ENCODE measurements at regions not wholly inside any gene's neighbourhood (a gene's known extent, or its start where the extent isn't known, plus 50 kb on each side); places are given as distances from the start of the nearest gene placed in this dataset.

- Histone ChIP-seq H3K27me3 (ENCODE audit: control insufficient read depth in 2 of 2, insufficient read depth in 2 of 2, low read length in 2 of 2) (no peaks in the 10 kb centered on the region), H3K9me3 (replicated peaks; ENCODE audit: control insufficient read depth, insufficient read depth, low read length) (no peaks in the 10 kb centered on the region), H3K4me3 (replicated peaks in 1 of 3; ENCODE audit: insufficient read depth in 1 of 3, low read depth in 1 of 3, low read length in 3 of 3) (no peak overlapping the region), H3K9ac (replicated peaks; ENCODE audit: extremely low read depth, insufficient read depth, low read length) (no peak overlapping the region), H3K4me1 (ENCODE audit: control insufficient read depth, extremely low read depth, insufficient read depth, low read length) (no peaks in the 10 kb centered on the region), H3K4me2 (ENCODE audit: insufficient read depth, low read length) (no peak overlapping the region), H3K79me2 (ENCODE audit: control insufficient read depth, insufficient read depth, low read length) (no peaks in the 10 kb centered on the region), H4K20me1 (replicated peaks; ENCODE audit: control insufficient read depth, extremely low read depth, insufficient read depth, low read length) (no peaks in the 10 kb centered on the region), H3K9me1 (replicated peaks; ENCODE audit: control insufficient read depth, extremely low read depth, insufficient read depth, low read length) (no peaks in the 10 kb centered on the region), H3K27ac (ENCODE audit: insufficient read depth, low read depth, low read length) (no peak overlapping the region), H3K36me3 (ENCODE audit: control insufficient read depth in 2 of 2, extremely low read depth in 1 of 2, insufficient read depth in 2 of 2, low read length in 2 of 2) (no peaks in the 10 kb centered on the region), H2AFZ (ENCODE audit: low read depth, low read length) (no peak overlapping the region)
- intact Hi-C loops (cut with micrococcal nuclease) (no loop called here), dilution Hi-C loops (cut with MboI; ENCODE audit: extremely low pct_ligation_motif_present, low sequenced_read_pairs) (no loop called here)
- no TSS peak for BruUV-seq (replicated peaks)
- DNase-seq (ENCODE audit: low read depth, low spot score) (no peak), FAIRE-seq (no peak)
- TF ChIP-seq MAX (IDR thresholded peaks at IDR 0.05; ENCODE audit: insufficient read depth, insufficient read length) (no peak), EZH2 (IDR thresholded peaks at IDR 0.05; ENCODE audit: borderline replicate concordance, low read depth, low read length, severe bottlenecking) (no peak)
- ChIA-PET CTCF (no interaction called here), POLR2A (no interaction called here)
Measured at GRCh38 chr5:91825618-91826017, 442.5 kb upstream of the ARRDC3 start.

GRCh38 chr5:91824406-91824805 is 441.3 kb upstream of the ARRDC3 start:
- no peaks in the 10 kb centered on the region for H3K36me3 ChIP-seq (ENCODE audit: control insufficient read depth in 2 of 2, extremely low read depth in 1 of 2, insufficient read depth in 2 of 2, low read length in 2 of 2)
- no peaks in the 10 kb centered on the region for H3K9me1 ChIP-seq (replicated peaks; ENCODE audit: control insufficient read depth, extremely low read depth, insufficient read depth, low read length)
- H3K4me3 ChIP-seq (replicated peaks in 1 of 3; ENCODE audit: insufficient read depth in 1 of 3, low read depth in 1 of 3, low read length in 3 of 3) = no peak overlapping the region
- no peak overlapping the region for H3K4me2 ChIP-seq (ENCODE audit: insufficient read depth, low read length)
- TF ChIP-seq MYC (IDR thresholded peaks at IDR 0.05; ENCODE audit: low read depth, low read length) (no peak), JUN (IDR thresholded peaks at IDR 0.05; ENCODE audit: borderline replicate concordance, insufficient read depth, insufficient read length, low read depth) (no peak), GATA2 (IDR thresholded peaks at IDR 0.05; ENCODE audit: insufficient read depth, insufficient read length, low read depth, low read length) (no peak), POLR2A (IDR thresholded peaks at IDR 0.05; ENCODE audit: low read depth, low read length) (no peak), MAX (IDR thresholded peaks at IDR 0.05; ENCODE audit: insufficient read depth, insufficient read length) (no peak), FOS (IDR thresholded peaks at IDR 0.05; ENCODE audit: borderline replicate concordance, insufficient read depth, low read length) (no peak), CTCF (IDR thresholded peaks at IDR 0.05; ENCODE audit: extremely low read depth in 1 of 2, insufficient read depth in 1 of 2, low read depth in 1 of 2, low read length in 2 of 2) (no peak), POLR2AphosphoS5 (IDR thresholded peaks at IDR 0.05; ENCODE audit: insufficient read depth, low read depth, low read length) (no peak), EZH2 (IDR thresholded peaks at IDR 0.05; ENCODE audit: borderline replicate concordance, low read depth, low read length, severe bottlenecking) (no peak)
- H3K9ac ChIP-seq (replicated peaks; ENCODE audit: extremely low read depth, insufficient read depth, low read length) = no peak overlapping the region
- intact Hi-C loops (cut with micrococcal nuclease) (no loop called here), dilution Hi-C loops (cut with MboI; ENCODE audit: extremely low pct_ligation_motif_present, low sequenced_read_pairs) (no loop called here)
- CTCF ChIA-PET = no interaction called here
- H3K27ac ChIP-seq (ENCODE audit: insufficient read depth, low read depth, low read length) = no peak overlapping the region
- no peak for DNase-seq (ENCODE audit: low read depth, low spot score)
- no peak for FAIRE-seq
- H4K20me1 ChIP-seq (replicated peaks; ENCODE audit: control insufficient read depth, extremely low read depth, insufficient read depth, low read length) = no peaks in the 10 kb centered on the region
- POLR2A ChIA-PET = no interaction called here
- H3K79me2 ChIP-seq (ENCODE audit: control insufficient read depth, insufficient read depth, low read length) = no peaks in the 10 kb centered on the region
- no peaks in the 10 kb centered on the region for H3K27me3 ChIP-seq (ENCODE audit: control insufficient read depth in 2 of 2, insufficient read depth in 2 of 2, low read length in 2 of 2)
- no TSS peak for BruUV-seq (replicated peaks)
- no peak overlapping the region for H2AFZ ChIP-seq (ENCODE audit: low read depth, low read length)
- H3K4me1 ChIP-seq (ENCODE audit: control insufficient read depth, extremely low read depth, insufficient read depth, low read length) = no peaks in the 10 kb centered on the region
- H3K9me3 ChIP-seq (replicated peaks; ENCODE audit: control insufficient read depth, insufficient read depth, low read length) = no peaks in the 10 kb centered on the region

All from endothelial cell of umbilical vein (primary cell).